ENCODE measurements at regions not wholly inside any gene's neighbourhood (a gene's known extent, or its start where the extent isn't known, plus 50 kb on each side); places are given as distances from the start of the nearest gene placed in this dataset.

DNA sequence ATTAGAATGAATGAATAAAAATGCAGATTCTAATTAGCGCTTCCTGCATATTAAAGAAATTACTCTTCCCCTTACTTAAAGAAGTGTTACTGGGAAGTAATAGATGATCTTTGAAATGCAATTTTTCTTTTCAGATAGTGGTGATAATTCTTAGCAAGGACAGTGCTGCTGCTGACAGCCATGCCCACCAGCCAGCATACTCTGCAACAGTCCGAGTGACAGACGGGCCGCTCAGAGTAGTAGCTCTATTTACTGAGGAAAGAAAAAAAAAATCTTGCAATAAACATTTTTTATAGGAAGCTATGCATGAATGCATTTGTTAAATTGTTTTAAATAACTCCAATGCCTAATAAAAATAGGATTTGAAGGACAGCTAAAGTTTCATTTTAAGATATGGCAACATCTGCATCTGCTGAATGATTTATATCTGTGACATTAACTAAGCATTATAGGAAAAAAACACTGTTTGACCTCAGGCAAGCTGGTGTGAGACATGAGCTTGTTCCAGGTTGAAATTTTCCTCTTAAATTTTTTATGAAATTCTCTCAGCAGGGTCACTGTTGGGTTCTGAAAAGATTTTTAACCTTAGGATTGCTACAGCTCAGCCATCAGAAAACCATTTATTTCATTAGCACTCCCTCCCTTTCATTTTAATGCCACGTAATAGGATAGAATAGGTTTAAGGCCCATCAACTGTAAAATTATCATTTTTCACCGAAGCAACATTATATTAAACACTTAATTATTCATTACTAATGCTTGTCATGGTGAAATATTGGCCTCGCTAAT, 393.8 kb downstream of the DCDC2C start:
- H3K79me2 ChIP-seq (ENCODE audit: low read depth) = no peaks in the 10 kb centered on the region
- CTCF ChIA-PET = no interaction called here

DNA sequence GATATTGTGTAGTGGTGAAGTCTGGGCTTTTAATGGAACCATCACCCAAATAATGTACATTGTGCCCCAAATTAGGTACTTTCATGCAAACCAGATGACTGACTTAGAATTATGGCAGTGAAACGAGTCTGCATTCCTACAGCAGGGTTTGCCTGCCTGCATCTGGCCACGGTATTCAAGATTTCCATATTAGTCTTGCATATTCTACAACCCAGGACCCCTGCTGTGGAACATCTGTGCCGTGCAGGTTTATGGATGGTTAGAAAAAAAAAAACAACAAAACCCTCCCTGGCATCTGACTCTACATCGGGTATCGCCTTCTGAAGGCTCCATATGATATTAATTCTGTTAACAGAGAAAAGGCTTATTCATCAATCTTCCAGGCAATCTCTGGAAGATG, 394.8 kb downstream of the DCDC2C start:
- ChIA-PET CTCF (no interaction called here), POLR2A (ENCODE audit: unreplicated experiment) (no interaction called here)
- DNase-seq = no peak
- H4K20me1 ChIP-seq (ENCODE audit: insufficient read depth) = 0 out of 2 replicates have a peak, but pooled peaks cover 4% of the 10 kb centered on the region
- H3F3A ChIP-seq (ENCODE audit: insufficient read depth, low read depth) = no peaks in the 10 kb centered on the region
- no peaks in the 10 kb centered on the region for H3K36me3 ChIP-seq (ENCODE audit: low read depth)
- no peaks in the 10 kb centered on the region for H3K79me2 ChIP-seq (ENCODE audit: low read depth)
- H3K4me1 ChIP-seq (replicated peaks; ENCODE audit: insufficient read depth) = no peaks in the 10 kb centered on the region
- no peaks in the 10 kb centered on the region for H3K9me3 ChIP-seq (ENCODE audit: insufficient read depth, low read depth)
- H3K27me3 ChIP-seq (ENCODE audit: insufficient read depth, low read depth) = peaks cover 75% of the 10 kb centered on the region
- H3K27ac ChIP-seq = no peak overlapping the region
- intact Hi-C loops (cut with micrococcal nuclease; ENCODE audit: unreplicated experiment) = no loop called here
- no peak for TF ChIP-seq EZH2 (IDR thresholded peaks at IDR 0.05; ENCODE audit: low read depth)
- TF ChIP-seq, protein P1, sequence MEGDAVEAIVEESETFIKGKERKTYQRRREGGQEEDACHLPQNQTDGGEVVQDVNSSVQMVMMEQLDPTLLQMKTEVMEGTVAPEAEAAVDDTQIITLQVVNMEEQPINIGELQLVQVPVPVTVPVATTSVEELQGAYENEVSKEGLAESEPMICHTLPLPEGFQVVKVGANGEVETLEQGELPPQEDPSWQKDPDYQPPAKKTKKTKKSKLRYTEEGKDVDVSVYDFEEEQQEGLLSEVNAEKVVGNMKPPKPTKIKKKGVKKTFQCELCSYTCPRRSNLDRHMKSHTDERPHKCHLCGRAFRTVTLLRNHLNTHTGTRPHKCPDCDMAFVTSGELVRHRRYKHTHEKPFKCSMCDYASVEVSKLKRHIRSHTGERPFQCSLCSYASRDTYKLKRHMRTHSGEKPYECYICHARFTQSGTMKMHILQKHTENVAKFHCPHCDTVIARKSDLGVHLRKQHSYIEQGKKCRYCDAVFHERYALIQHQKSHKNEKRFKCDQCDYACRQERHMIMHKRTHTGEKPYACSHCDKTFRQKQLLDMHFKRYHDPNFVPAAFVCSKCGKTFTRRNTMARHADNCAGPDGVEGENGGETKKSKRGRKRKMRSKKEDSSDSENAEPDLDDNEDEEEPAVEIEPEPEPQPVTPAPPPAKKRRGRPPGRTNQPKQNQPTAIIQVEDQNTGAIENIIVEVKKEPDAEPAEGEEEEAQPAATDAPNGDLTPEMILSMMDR (conservative IDR thresholded peaks at IDR 0.05) = no peak
- no peak overlapping the region for H2AFZ ChIP-seq
- no peak overlapping the region for H3K4me3 ChIP-seq
- no TSS peak for BruUV-seq (replicated peaks)
- H3K4me2 ChIP-seq = no peak overlapping the region
- H3K9me2 ChIP-seq (ENCODE audit: insufficient read depth) = no peaks in the 10 kb centered on the region; the same call in 1 of the 2 replicates

More for the DNA sequence above, 393.8 kb downstream of the DCDC2C start:
- Histone ChIP-seq H3K4me1 (replicated peaks; ENCODE audit: insufficient read depth) (no peaks in the 10 kb centered on the region), H3K4me3 (no peak overlapping the region), H3F3A (ENCODE audit: insufficient read depth, low read depth) (no peaks in the 10 kb centered on the region), H4K20me1 (ENCODE audit: insufficient read depth) (0 out of 2 replicates have a peak, but pooled peaks cover 4% of the 10 kb centered on the region), H3K27me3 (ENCODE audit: insufficient read depth, low read depth) (peaks cover 75% of the 10 kb centered on the region), H3K36me3 (ENCODE audit: low read depth) (no peaks in the 10 kb centered on the region), H2AFZ (no peak overlapping the region), H3K4me2 (no peak overlapping the region), H3K9me2 (ENCODE audit: insufficient read depth) (no peaks in the 10 kb centered on the region; the same call in 1 of the 2 replicates), H3K9me3 (ENCODE audit: insufficient read depth, low read depth) (no peaks in the 10 kb centered on the region), H3K27ac (no peak overlapping the region)
- BruUV-seq (replicated peaks) = no TSS peak
- intact Hi-C loops (cut with micrococcal nuclease; ENCODE audit: unreplicated experiment) = no loop called here
- no peak for DNase-seq
- TF ChIP-seq EZH2 (IDR thresholded peaks at IDR 0.05; ENCODE audit: low read depth) = no peak
- TF ChIP-seq, protein P1 (conservative IDR thresholded peaks at IDR 0.05) = no peak
- POLR2A ChIA-PET (ENCODE audit: unreplicated experiment) = no interaction called here

DNA sequence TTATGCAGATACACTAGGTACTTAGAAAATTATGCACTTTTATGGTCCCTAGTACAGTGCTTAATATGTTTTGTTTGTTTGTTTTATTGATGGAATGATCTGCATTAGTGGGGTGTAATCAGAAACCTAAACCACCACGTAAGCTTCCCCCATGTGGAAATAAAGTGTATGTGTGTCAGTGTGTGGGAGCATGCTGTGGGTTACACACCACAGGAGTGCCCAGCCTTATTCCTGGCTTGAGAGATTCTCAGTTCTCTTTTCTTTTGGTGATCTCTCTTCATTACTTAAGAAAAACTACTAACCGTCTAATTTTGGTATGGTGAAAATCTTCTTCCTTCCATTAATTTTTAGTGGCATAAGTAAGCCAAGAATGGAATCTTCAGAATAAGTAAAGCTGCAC, 398.6 kb downstream of the DCDC2C start:
- Histone ChIP-seq H3K9me3 (ENCODE audit: insufficient read depth, low read depth) (no peaks in the 10 kb centered on the region), H3K36me3 (ENCODE audit: low read depth) (no peaks in the 10 kb centered on the region), H3K4me3 (no peak overlapping the region), H3K79me2 (ENCODE audit: low read depth) (no peaks in the 10 kb centered on the region), H3K4me1 (replicated peaks; ENCODE audit: insufficient read depth) (no peaks in the 10 kb centered on the region), H3K27ac (no peak overlapping the region), H3K4me2 (no peak overlapping the region), H3K9me2 (ENCODE audit: insufficient read depth) (no peaks in the 10 kb centered on the region; the same call in 1 of the 2 replicates), H4K20me1 (ENCODE audit: insufficient read depth) (0 out of 2 replicates have a peak, but pooled peaks cover 2% of the 10 kb centered on the region), H3F3A (ENCODE audit: insufficient read depth, low read depth) (no peaks in the 10 kb centered on the region), H3K27me3 (ENCODE audit: insufficient read depth, low read depth) (peaks cover 75% of the 10 kb centered on the region), H2AFZ (no peak overlapping the region)
- ChIA-PET POLR2A (ENCODE audit: unreplicated experiment) (no interaction called here), CTCF (no interaction called here)
- intact Hi-C loops (cut with micrococcal nuclease; ENCODE audit: unreplicated experiment) = no loop called here
- BruUV-seq (replicated peaks) = no TSS peak
- no peak for DNase-seq
- no peak for TF ChIP-seq EZH2 (IDR thresholded peaks at IDR 0.05; ENCODE audit: low read depth)
- TF ChIP-seq, protein P1 (conservative IDR thresholded peaks at IDR 0.05) = no peak
